ENCODE measurements at regions not wholly inside any gene's neighbourhood (a gene's known extent, or its start where the extent isn't known, plus 50 kb on each side); places are given as distances from the start of the nearest gene placed in this dataset.
A peak's percentile ranks its signal among the peaks of the same experiment; 100 is the strongest.

DNA sequence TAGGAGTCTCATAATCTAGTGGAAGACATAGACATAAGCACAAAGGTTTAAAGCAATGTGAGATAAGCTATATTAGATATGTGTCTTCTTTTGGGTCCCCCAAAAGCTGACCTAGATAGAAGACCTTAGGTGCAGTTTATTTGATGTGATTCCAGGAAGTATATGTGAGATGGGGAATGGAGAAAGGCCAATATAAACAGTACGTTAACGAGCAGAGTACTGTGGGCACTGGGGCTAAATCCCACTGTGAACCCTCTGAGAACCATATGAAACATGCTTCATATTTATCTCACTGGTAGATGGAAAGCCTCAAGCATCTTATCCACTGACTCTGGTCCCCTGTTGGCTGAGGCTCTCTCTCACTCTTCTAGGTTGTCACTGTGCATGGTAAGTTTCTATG, 62.6 kb upstream of the ZC3H15 start:
- no peaks in the 10 kb centered on the region for H3K9me3 Mint-ChIP-seq
- TF ChIP-seq TEAD4 (CRISPR knock-in tag; IDR thresholded peaks at IDR 0.05) (no peak), ZNF396 (CRISPR knock-in tag; IDR thresholded peaks at IDR 0.05; ENCODE audit: borderline replicate concordance) (no peak), PRRX2 (CRISPR knock-in tag; IDR thresholded peaks at IDR 0.05) (no peak), JUN (CRISPR knock-in tag; IDR thresholded peaks at IDR 0.05) (no peak), TP53 (CRISPR knock-in tag; IDR thresholded peaks at IDR 0.05) (no peak)
- TF ChIP-seq, protein P1, sequence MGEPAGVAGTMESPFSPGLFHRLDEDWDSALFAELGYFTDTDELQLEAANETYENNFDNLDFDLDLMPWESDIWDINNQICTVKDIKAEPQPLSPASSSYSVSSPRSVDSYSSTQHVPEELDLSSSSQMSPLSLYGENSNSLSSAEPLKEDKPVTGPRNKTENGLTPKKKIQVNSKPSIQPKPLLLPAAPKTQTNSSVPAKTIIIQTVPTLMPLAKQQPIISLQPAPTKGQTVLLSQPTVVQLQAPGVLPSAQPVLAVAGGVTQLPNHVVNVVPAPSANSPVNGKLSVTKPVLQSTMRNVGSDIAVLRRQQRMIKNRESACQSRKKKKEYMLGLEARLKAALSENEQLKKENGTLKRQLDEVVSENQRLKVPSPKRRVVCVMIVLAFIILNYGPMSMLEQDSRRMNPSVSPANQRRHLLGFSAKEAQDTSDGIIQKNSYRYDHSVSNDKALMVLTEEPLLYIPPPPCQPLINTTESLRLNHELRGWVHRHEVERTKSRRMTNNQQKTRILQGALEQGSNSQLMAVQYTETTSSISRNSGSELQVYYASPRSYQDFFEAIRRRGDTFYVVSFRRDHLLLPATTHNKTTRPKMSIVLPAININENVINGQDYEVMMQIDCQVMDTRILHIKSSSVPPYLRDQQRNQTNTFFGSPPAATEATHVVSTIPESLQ (CRISPR knock-in tag; IDR thresholded peaks at IDR 0.05), result no peak
- TF ChIP-seq, protein P2, sequence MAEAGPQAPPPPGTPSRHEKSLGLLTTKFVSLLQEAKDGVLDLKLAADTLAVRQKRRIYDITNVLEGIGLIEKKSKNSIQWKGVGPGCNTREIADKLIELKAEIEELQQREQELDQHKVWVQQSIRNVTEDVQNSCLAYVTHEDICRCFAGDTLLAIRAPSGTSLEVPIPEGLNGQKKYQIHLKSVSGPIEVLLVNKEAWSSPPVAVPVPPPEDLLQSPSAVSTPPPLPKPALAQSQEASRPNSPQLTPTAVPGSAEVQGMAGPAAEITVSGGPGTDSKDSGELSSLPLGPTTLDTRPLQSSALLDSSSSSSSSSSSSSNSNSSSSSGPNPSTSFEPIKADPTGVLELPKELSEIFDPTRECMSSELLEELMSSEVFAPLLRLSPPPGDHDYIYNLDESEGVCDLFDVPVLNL (CRISPR knock-in tag; IDR thresholded peaks at IDR 0.05; ENCODE audit: borderline replicate concordance, low read depth), result no peak
- no peaks in the 10 kb centered on the region for H3K27me3 Mint-ChIP-seq (ENCODE audit: low read depth)
- peaks cover 29% of the 10 kb centered on the region for H3K4me1 Mint-ChIP-seq
- no peak overlapping the region for H3K27ac Mint-ChIP-seq
- POLR2A ChIA-PET, result no interaction called here
- H3K4me3 Mint-ChIP-seq, result no peak overlapping the region
- no peaks in the 10 kb centered on the region for H3K36me3 Mint-ChIP-seq
- CTCF ChIA-PET, result no interaction called here
- no peak for ATAC-seq
- DNase-seq (ENCODE audit: low spot score), result no peak

DNA sequence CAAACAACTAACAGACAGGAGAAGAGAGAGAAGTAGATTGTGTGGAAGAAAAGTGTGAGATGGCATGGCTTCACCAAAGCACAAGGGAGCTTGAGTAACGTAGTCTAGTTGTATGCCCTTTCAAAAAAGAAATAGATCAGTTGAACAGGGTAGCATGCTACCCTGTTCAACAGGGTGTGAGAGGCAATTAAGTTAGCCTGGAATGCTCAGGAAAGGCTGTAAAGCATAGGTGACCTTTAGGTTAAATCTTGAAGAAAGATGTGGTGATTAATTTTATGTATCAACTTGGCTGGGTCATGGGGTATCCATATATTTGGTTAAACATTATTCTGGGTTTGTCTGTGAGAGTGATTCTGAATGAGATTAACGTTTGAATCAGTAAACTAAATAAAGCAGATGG, 61.8 kb upstream of the ZC3H15 start:
- Mint-ChIP-seq H3K4me1 (peaks cover 29% of the 10 kb centered on the region), H3K27ac (peak overlapping the region; percentile 12; the same call in 1 of the 2 replicates), H3K4me3 (no peak overlapping the region), H3K27me3 (ENCODE audit: low read depth) (no peaks in the 10 kb centered on the region), H3K9me3 (no peaks in the 10 kb centered on the region), H3K36me3 (no peaks in the 10 kb centered on the region)
- POLR2A ChIA-PET, result no interaction called here
- TF ChIP-seq, protein P3, sequence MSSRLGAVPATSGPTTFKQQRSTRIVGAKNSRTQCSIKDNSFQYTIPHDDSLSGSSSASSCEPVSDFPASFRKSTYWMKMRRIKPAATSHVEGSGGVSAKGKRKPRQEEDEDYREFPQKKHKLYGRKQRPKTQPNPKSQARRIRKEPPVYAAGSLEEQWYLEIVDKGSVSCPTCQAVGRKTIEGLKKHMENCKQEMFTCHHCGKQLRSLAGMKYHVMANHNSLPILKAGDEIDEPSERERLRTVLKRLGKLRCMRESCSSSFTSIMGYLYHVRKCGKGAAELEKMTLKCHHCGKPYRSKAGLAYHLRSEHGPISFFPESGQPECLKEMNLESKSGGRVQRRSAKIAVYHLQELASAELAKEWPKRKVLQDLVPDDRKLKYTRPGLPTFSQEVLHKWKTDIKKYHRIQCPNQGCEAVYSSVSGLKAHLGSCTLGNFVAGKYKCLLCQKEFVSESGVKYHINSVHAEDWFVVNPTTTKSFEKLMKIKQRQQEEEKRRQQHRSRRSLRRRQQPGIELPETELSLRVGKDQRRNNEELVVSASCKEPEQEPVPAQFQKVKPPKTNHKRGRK (CRISPR knock-in tag; IDR thresholded peaks at IDR 0.05; ENCODE audit: borderline replicate concordance), result no peak
- TF ChIP-seq, protein P4, sequence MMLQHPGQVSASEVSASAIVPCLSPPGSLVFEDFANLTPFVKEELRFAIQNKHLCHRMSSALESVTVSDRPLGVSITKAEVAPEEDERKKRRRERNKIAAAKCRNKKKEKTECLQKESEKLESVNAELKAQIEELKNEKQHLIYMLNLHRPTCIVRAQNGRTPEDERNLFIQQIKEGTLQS (CRISPR knock-in tag; conservative IDR thresholded peaks at IDR 0.05), result no peak
- TF ChIP-seq, protein P5, sequence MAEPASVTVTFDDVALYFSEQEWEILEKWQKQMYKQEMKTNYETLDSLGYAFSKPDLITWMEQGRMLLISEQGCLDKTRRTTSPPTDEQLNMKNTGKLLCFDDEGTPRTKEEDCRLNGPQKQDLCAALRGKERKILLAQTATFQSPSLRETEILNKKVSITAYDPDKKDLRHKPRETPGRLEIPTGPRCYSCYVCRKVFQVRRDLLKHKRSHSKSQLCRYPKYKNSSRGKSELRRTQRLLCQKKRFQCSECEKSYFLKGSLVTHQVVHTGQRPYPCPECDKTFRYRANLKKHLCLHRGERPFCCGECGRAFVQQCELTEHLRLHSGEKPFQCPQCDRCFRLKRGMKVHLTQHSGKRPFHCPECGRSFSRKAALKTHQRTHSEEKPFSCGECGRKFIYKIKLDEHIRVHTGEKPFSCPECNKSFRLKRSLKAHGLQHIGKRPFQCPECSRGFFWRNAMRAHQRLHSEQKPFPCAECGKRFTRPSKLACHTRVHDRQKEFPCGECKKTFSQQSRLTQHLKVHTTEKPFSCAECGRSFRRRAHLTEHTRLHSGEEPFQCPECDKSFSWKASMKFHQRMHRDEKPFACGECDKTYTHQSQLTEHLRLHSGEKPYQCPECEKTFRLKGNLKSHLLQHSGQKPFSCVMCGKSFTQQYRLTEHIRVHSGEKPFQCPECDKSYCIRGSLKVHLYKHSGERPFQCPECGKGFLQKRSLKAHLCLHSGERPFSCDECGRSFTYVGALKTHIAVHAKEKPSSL (CRISPR knock-in tag; conservative IDR thresholded peaks at IDR 0.05), result no peak
- TF ChIP-seq, protein P6, sequence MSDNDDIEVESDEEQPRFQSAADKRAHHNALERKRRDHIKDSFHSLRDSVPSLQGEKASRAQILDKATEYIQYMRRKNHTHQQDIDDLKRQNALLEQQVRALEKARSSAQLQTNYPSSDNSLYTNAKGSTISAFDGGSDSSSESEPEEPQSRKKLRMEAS (CRISPR knock-in tag; IDR thresholded peaks at IDR 0.05), result no peak
- TF ChIP-seq, protein P7, sequence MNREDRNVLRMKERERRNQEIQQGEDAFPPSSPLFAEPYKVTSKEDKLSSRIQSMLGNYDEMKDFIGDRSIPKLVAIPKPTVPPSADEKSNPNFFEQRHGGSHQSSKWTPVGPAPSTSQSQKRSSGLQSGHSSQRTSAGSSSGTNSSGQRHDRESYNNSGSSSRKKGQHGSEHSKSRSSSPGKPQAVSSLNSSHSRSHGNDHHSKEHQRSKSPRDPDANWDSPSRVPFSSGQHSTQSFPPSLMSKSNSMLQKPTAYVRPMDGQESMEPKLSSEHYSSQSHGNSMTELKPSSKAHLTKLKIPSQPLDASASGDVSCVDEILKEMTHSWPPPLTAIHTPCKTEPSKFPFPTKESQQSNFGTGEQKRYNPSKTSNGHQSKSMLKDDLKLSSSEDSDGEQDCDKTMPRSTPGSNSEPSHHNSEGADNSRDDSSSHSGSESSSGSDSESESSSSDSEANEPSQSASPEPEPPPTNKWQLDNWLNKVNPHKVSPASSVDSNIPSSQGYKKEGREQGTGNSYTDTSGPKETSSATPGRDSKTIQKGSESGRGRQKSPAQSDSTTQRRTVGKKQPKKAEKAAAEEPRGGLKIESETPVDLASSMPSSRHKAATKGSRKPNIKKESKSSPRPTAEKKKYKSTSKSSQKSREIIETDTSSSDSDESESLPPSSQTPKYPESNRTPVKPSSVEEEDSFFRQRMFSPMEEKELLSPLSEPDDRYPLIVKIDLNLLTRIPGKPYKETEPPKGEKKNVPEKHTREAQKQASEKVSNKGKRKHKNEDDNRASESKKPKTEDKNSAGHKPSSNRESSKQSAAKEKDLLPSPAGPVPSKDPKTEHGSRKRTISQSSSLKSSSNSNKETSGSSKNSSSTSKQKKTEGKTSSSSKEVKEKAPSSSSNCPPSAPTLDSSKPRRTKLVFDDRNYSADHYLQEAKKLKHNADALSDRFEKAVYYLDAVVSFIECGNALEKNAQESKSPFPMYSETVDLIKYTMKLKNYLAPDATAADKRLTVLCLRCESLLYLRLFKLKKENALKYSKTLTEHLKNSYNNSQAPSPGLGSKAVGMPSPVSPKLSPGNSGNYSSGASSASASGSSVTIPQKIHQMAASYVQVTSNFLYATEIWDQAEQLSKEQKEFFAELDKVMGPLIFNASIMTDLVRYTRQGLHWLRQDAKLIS (CRISPR knock-in tag; IDR thresholded peaks at IDR 0.05; ENCODE audit: borderline replicate concordance), result no peak
- TF ChIP-seq ESRRA (CRISPR knock-in tag; IDR thresholded peaks at IDR 0.05; ENCODE audit: borderline replicate concordance) (no peak), ZNF416 (CRISPR knock-in tag; IDR thresholded peaks at IDR 0.05) (no peak), TP53 (CRISPR knock-in tag; IDR thresholded peaks at IDR 0.05) (no peak), ZNF396 (CRISPR knock-in tag; IDR thresholded peaks at IDR 0.05; ENCODE audit: borderline replicate concordance) (no peak)
- TF ChIP-seq, protein P8, sequence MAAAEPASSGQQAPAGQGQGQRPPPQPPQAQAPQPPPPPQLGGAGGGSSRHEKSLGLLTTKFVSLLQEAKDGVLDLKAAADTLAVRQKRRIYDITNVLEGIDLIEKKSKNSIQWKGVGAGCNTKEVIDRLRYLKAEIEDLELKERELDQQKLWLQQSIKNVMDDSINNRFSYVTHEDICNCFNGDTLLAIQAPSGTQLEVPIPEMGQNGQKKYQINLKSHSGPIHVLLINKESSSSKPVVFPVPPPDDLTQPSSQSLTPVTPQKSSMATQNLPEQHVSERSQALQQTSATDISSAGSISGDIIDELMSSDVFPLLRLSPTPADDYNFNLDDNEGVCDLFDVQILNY (CRISPR knock-in tag; IDR thresholded peaks at IDR 0.05), result no peak
- TF ChIP-seq, protein P2 (CRISPR knock-in tag; IDR thresholded peaks at IDR 0.05; ENCODE audit: borderline replicate concordance, low read depth), result no peak
- DNase-seq (ENCODE audit: low spot score) (no peak), ATAC-seq (peak; percentile 43)
- CTCF ChIA-PET, result no interaction called here

Data from WTC11 (cell line).